ENCODE measurements at regions not wholly inside any gene's neighbourhood (a gene's known extent, or its start where the extent isn't known, plus 50 kb on each side); places are given as distances from the start of the nearest gene placed in this dataset.

- Histone ChIP-seq H3K36me3 (replicated peaks in 1 of 2; ENCODE audit: control insufficient read depth in 1 of 2, insufficient read depth in 2 of 2, low read length in 2 of 2) (no peaks in the 10 kb centered on the region), H3K9ac (ENCODE audit: insufficient read depth, low read length, poor library complexity, severe bottlenecking) (no peak overlapping the region), H2AFZ (ENCODE audit: insufficient read depth, low read depth, low read length, poor library complexity, severe bottlenecking) (no peak overlapping the region), H4K20me1 (ENCODE audit: insufficient read depth, low read length) (no peaks in the 10 kb centered on the region), H3K79me2 (ENCODE audit: insufficient read depth, low read length) (no peaks in the 10 kb centered on the region), H3K4me2 (replicated peaks; ENCODE audit: extremely low read depth, low read length, poor library complexity, severe bottlenecking) (no peak overlapping the region), H3K4me1 (ENCODE audit: control insufficient read depth in 1 of 2, insufficient read depth in 2 of 2, low read length in 2 of 2) (no peaks in the 10 kb centered on the region), H3K27ac (ENCODE audit: low read depth in 1 of 2, low read length in 2 of 2) (no peak overlapping the region), H3K27me3 (ENCODE audit: control insufficient read depth in 2 of 2, insufficient read depth in 2 of 2, low read length in 2 of 2) (no peaks in the 10 kb centered on the region), H3K4me3 (replicated peaks in 1 of 3; ENCODE audit: low read depth in 2 of 3, low read length in 3 of 3) (no peak overlapping the region), H3K9me3 (replicated peaks in 1 of 2; ENCODE audit: control insufficient read depth in 1 of 2, insufficient read depth in 1 of 2, low read length in 2 of 2) (no peaks in the 10 kb centered on the region)
- no peak for DNase-seq
- intact Hi-C loops (cut with micrococcal nuclease), result no loop called here
- Mint-ChIP-seq H3K9me3 (no peaks in the 10 kb centered on the region), H3K36me3 (no peaks in the 10 kb centered on the region), H3K27me3 (ENCODE audit: low read depth in 3 of 3) (peaks cover 1 to 3% (median 2%) of the 10 kb centered on the region in 3 donors), H3K4me1 (peaks cover 4% of the 10 kb centered on the region), H3K27ac (no peak overlapping the region), H3K4me3 (no peak overlapping the region)
- whole genome bisulfite sequencing (ENCODE audit: insufficient coverage), result no CpG with 5 or more reads among the region's 3 CpGs
- TF ChIP-seq CTCF (IDR thresholded peaks at IDR 0.05), result no peak
These were observed 94.6 kb upstream of the LPP start for GRCh38 chr3:188059351-188059750.

DNA sequence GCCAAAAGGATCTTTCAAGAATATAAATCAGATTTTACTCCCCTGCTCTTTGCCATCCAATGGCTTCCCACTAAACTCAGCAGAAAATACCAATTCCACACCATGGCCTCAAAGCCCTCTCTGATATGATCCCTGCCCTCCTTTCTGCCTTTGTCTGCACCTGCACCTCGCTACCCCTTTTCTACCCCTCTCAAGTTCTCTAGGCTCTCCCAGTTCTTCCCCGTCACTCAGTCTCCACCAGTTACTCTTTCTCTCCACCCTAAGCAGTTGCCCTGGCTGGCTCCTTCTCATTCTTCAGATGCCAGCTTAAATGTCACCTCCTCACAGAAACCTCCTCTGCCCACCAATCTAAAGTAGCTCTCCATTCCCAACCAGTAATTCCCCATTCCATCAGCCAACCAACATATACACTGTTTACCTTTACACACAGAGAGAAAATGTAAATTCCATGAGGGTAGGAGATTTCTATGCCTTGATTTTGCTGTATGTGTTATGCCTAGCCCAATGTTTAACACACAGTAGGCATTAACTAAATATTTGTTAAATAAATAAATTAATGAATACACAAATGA, 93.6 kb upstream of the LPP start:
- no peaks in the 10 kb centered on the region for H3K9me3 Mint-ChIP-seq
- intact Hi-C loops (cut with micrococcal nuclease), result no loop called here

More for the DNA sequence above, 93.6 kb upstream of the LPP start:
- no peaks in the 10 kb centered on the region for H3K27me3 ChIP-seq (ENCODE audit: control insufficient read depth in 2 of 2, insufficient read depth in 2 of 2, low read length in 2 of 2)
- no peak for DNase-seq
- H4K20me1 ChIP-seq (ENCODE audit: insufficient read depth, low read length), result no peaks in the 10 kb centered on the region
- H3K4me2 ChIP-seq (replicated peaks; ENCODE audit: extremely low read depth, low read length, poor library complexity, severe bottlenecking), result no peak overlapping the region
- no peaks in the 10 kb centered on the region for H3K79me2 ChIP-seq (ENCODE audit: insufficient read depth, low read length)
- no peaks in the 10 kb centered on the region for H3K4me1 ChIP-seq (ENCODE audit: control insufficient read depth in 1 of 2, insufficient read depth in 2 of 2, low read length in 2 of 2)
- H3K4me1 Mint-ChIP-seq, result peaks cover 4% of the 10 kb centered on the region
- H3K27ac Mint-ChIP-seq, result no peak overlapping the region
- H3K27ac ChIP-seq (ENCODE audit: low read depth in 1 of 2, low read length in 2 of 2), result no peak overlapping the region
- no peaks in the 10 kb centered on the region for H3K36me3 Mint-ChIP-seq
- WGBS (ENCODE audit: insufficient coverage), result 96% methylated on average over 2 of the region's 2 CpGs
- H3K27me3 Mint-ChIP-seq (ENCODE audit: low read depth in 3 of 3), result peaks cover 1 to 3% (median 2%) of the 10 kb centered on the region in 3 donors
- no peaks in the 10 kb centered on the region for H3K36me3 ChIP-seq (replicated peaks in 1 of 2; ENCODE audit: control insufficient read depth in 1 of 2, insufficient read depth in 2 of 2, low read length in 2 of 2)
- no peak overlapping the region for H3K4me3 ChIP-seq (replicated peaks in 1 of 3; ENCODE audit: low read depth in 2 of 3, low read length in 3 of 3)
- H3K9me3 ChIP-seq (replicated peaks in 1 of 2; ENCODE audit: control insufficient read depth in 1 of 2, insufficient read depth in 1 of 2, low read length in 2 of 2), result no peaks in the 10 kb centered on the region
- no peak overlapping the region for H2AFZ ChIP-seq (ENCODE audit: insufficient read depth, low read depth, low read length, poor library complexity, severe bottlenecking)
- no peak overlapping the region for H3K9ac ChIP-seq (ENCODE audit: insufficient read depth, low read length, poor library complexity, severe bottlenecking)
- H3K4me3 Mint-ChIP-seq, result no peak overlapping the region
- TF ChIP-seq CTCF (IDR thresholded peaks at IDR 0.05), result no peak

All from CD14-positive monocyte (primary cell).